22Rv1 (cell line): ENCODE measurements at regions not wholly inside any gene's neighbourhood (a gene's known extent, or its start where the extent isn't known, plus 50 kb on each side); places are given as distances from the start of the nearest gene placed in this dataset.

ENCODE experiments used
- CTCF ChIP-seq: fragments of 450-650 bp; IDR thresholded peaks from 2 replicates; pipeline ENCODE4 v1.5.1; 2017; ENCODE audit warnings: mild to moderate bottlenecking
- ZFX ChIP-seq: fragments of 450-650 bp; IDR thresholded peaks from 2 replicates; pipeline ENCODE4 v1.6.1; 2017; ENCODE audit warnings: antibody characterized with exemption, borderline replicate concordance

GRCh38 chr15:29969562-29970401 is 113.0 kb upstream of the GOLGA8J start:
- no peak for TF ChIP-seq CTCF
- TF ChIP-seq ZFX, result no peak
